GM19452 (cell line): ENCODE measurements at regions not wholly inside any gene's neighbourhood (a gene's known extent, or its start where the extent isn't known, plus 50 kb on each side); places are given as distances from the start of the nearest gene placed in this dataset.

Experiments
- ATAC-seq: cut with Tn5 transposase; IDR thresholded peaks from one replicate; pipeline ENCODE4 v1.9.1; 2021; ENCODE audit not compliant: unreplicated experiment

- ATAC-seq = no peak
These were observed 156.1 kb downstream of the CHD9NB start for GRCh38 chr16:52896478-52897164.

GRCh38 chr16:52874042-52874441 is 178.7 kb downstream of the CHD9NB start:
- ATAC-seq = no peak

- ATAC-seq = no peak
These were observed 180.0 kb downstream of the CHD9NB start for GRCh38 chr16:52872731-52873130.

- ATAC-seq = no peak
These were observed 181.2 kb downstream of the CHD9NB start for GRCh38 chr16:52871481-52871880.

- ATAC-seq = no peak
These were observed 183.5 kb downstream of the CHD9NB start for GRCh38 chr16:52869243-52869642.

GRCh38 chr16:52863000-52863399 is 189.7 kb downstream of the CHD9NB start:
- ATAC-seq = no peak

GRCh38 chr16:52861614-52862022 is 191.1 kb downstream of the CHD9NB start:
- no peak for ATAC-seq

- ATAC-seq = no peak
These were observed 197.2 kb downstream of the CHD9NB start for GRCh38 chr16:52855463-52855862.

- no peak for ATAC-seq
These were observed 199.7 kb downstream of the CHD9NB start for GRCh38 chr16:52852978-52853377.

GRCh38 chr16:52851211-52851740 is 201.4 kb downstream of the CHD9NB start:
- no peak for ATAC-seq

- ATAC-seq = no peak
These were observed 209.3 kb downstream of the CHD9NB start for GRCh38 chr16:52843381-52843780.

- no peak for ATAC-seq
These were observed 215.4 kb downstream of the CHD9NB start for GRCh38 chr16:52837251-52837650.

GRCh38 chr16:52834736-52835465 is 217.8 kb downstream of the CHD9NB start:
- no peak for ATAC-seq

- no peak for ATAC-seq
These were observed 219.9 kb downstream of the CHD9NB start for GRCh38 chr16:52832771-52833170.

- ATAC-seq = no peak
These were observed 225.2 kb downstream of the CHD9NB start for GRCh38 chr16:52827456-52827855.

- ATAC-seq = no peak
These were observed 226.8 kb downstream of the CHD9NB start for GRCh38 chr16:52825892-52826291.

GRCh38 chr16:52819808-52820207 is 232.9 kb downstream of the CHD9NB start:
- no peak for ATAC-seq

- no peak for ATAC-seq
These were observed 233.3 kb downstream of the CHD9NB start for GRCh38 chr16:52819405-52819804.

- ATAC-seq = no peak
These were observed 235.0 kb downstream of the CHD9NB start for GRCh38 chr16:52817696-52818095.

GRCh38 chr16:52816993-52817392 is 235.7 kb downstream of the CHD9NB start:
- ATAC-seq = no peak

GRCh38 chr16:52812678-52813556 is 239.8 kb downstream of the CHD9NB start:
- ATAC-seq = no peak
